Fibroblast of mammary gland (primary cell): ENCODE measurements at regions not wholly inside any gene's neighbourhood (a gene's known extent, or its start where the extent isn't known, plus 50 kb on each side); places are given as distances from the start of the nearest gene placed in this dataset.

ENCODE experiments used
- DNase-seq: peaks from one replicate; pipeline ENCODE4 v3.0.0-alpha.2; 2010; ENCODE audit warnings: low read depth
- H3K4me3 ChIP-seq: 2 replicates; pipeline ENCODE4 v1.5.1; 2011; ENCODE audit warnings: low read depth, mild to moderate bottlenecking, low read length, moderate library complexity; ENCODE audit not compliant: control insufficient read depth
- CTCF ChIP-seq: conservative IDR thresholded peaks from 2 replicates; pipeline ENCODE4 v1.5.1; 2011; ENCODE audit warnings: low read depth, low read length, inconsistent platforms; ENCODE audit not compliant: control insufficient read depth, insufficient read depth

GRCh38 chr17:68775318-68775717 is 174.2 kb upstream of the FAM20A start:
- TF ChIP-seq CTCF = no peak
- peak; percentile 73 for DNase-seq
- H3K4me3 ChIP-seq = no peak overlapping the region

- H3K4me3 ChIP-seq = peak overlapping the region; percentile 14
- peak; percentile 85 for DNase-seq
- peak; percentile 83 for TF ChIP-seq CTCF
Observed at GRCh38 chr17:68771867-68772515, 170.8 kb upstream of the FAM20A start.

GRCh38 chr17:68768804-68769203 is 167.6 kb upstream of the FAM20A start:
- no peak overlapping the region for H3K4me3 ChIP-seq
- peak; percentile 24 for DNase-seq
- no peak for TF ChIP-seq CTCF

- no peak overlapping the region for H3K4me3 ChIP-seq
- no peak for DNase-seq
- TF ChIP-seq CTCF = no peak
Observed at GRCh38 chr17:68766640-68767039, 165.5 kb upstream of the FAM20A start.

GRCh38 chr17:68763562-68763961 is 162.4 kb upstream of the FAM20A start:
- no peak overlapping the region for H3K4me3 ChIP-seq
- DNase-seq = peak; percentile 73
- no peak for TF ChIP-seq CTCF

- no peak overlapping the region for H3K4me3 ChIP-seq
- no peak for DNase-seq
- TF ChIP-seq CTCF = no peak
Observed at GRCh38 chr17:68762911-68763310, 161.7 kb upstream of the FAM20A start.

- H3K4me3 ChIP-seq = no peak overlapping the region
- no peak for DNase-seq
Observed at GRCh38 chr17:68760141-68760475, 158.9 kb upstream of the FAM20A start.

More at GRCh38 chr17:68760141-68760475, 158.9 kb upstream of the FAM20A start:
- no peak for TF ChIP-seq CTCF
